PC-3 (cell line): ENCODE measurements at regions not wholly inside any gene's neighbourhood (a gene's known extent, or its start where the extent isn't known, plus 50 kb on each side); places are given as distances from the start of the nearest gene placed in this dataset.

Source experiments
- ATAC-seq: fragments of 200-7000 bp; cut with Tn5 transposase; 2 replicates; pipeline ENCODE4 v1.9.1; 2020; ENCODE audit warnings: mild to moderate bottlenecking, moderate library complexity
- BruUV-seq: library from RNA; stranded (reverse); fragments of 400-500 nt; replicated peaks from 2 replicates; lab custom pipeline; 2021; lab: Mats Ljungman, UMichigan
- CTCF ChIA-PET: fragments of 300-600 bp; sonication (Branson Sonifier 250); formaldehyde crosslinking; loops from one replicate; lab custom pipeline; 2022; ENCODE audit warnings: antibody characterized with exemption; lab: Charles Lee
- POLR2A ChIA-PET: fragments of 300-600 bp; sonication (Branson Sonifier 250); formaldehyde crosslinking; loops from one replicate; lab custom pipeline; 2022; ENCODE audit warnings: antibody characterized with exemption; ENCODE audit not compliant: unreplicated experiment; lab: Charles Lee
- DNase-seq: peaks from one replicate; pipeline ENCODE4 v3.0.0-alpha.2; 2015
- H2AFZ ChIP-seq: fragments of 300-600 bp; sonication (generic); 2 replicates; pipeline ENCODE4 v1.6.0; 2016; ENCODE audit warnings: antibody characterized with exemption, low read length
- H3F3A ChIP-seq: fragments of 300-600 bp; sonication (generic); one replicate; pipeline ENCODE4 v1.6.0; 2017; ENCODE audit warnings: antibody characterized with exemption, low read length, control low read depth, mild to moderate bottlenecking; ENCODE audit not compliant: unreplicated experiment
- H3K27ac ChIP-seq: fragments of 300-600 bp; sonication (generic); 2 replicates; pipeline ENCODE4 v1.5.1; 2016; ENCODE audit warnings: mild to moderate bottlenecking, low read length
- H3K27me3 ChIP-seq: fragments of 300-600 bp; sonication (generic); 2 replicates; pipeline ENCODE4 v1.6.1; 2016; ENCODE audit warnings: low read length, mixed read lengths
- H3K36me3 ChIP-seq: fragments of 300-600 bp; sonication (generic); 2 replicates; pipeline ENCODE4 v1.6.1; 2016; ENCODE audit warnings: low read depth, mixed run types, low read length, mixed read lengths
- H3K4me1 ChIP-seq: fragments of 300-600 bp; sonication (generic); 2 replicates; pipeline ENCODE4 v1.5.1; 2016; ENCODE audit warnings: low read length; ENCODE audit not compliant: insufficient read depth
- H3K4me2 ChIP-seq: fragments of 300-600 bp; sonication (generic); 2 replicates; pipeline ENCODE4 v1.6.0; 2016; ENCODE audit warnings: low read length
- H3K4me3 ChIP-seq: fragments of 300-600 bp; sonication (generic); 2 replicates; pipeline ENCODE4 v1.5.1; 2016; ENCODE audit warnings: mild to moderate bottlenecking, low read length, mixed read lengths
- H3K79me2 ChIP-seq: fragments of 300-600 bp; sonication (generic); 2 replicates; pipeline ENCODE4 v1.6.1; 2017; ENCODE audit warnings: low read length, mixed read lengths
- H3K9ac ChIP-seq: fragments of 300-600 bp; sonication (generic); 2 replicates; pipeline ENCODE4 v1.6.0; 2016; ENCODE audit warnings: mild to moderate bottlenecking, low read length
- H3K9me2 ChIP-seq: fragments of 300-600 bp; sonication (generic); replicated peaks from 2 replicates; pipeline ENCODE4 v1.6.1; 2016; ENCODE audit warnings: mixed run types, low read length, mixed read lengths
- H3K9me3 ChIP-seq: fragments of 300-600 bp; sonication (generic); 2 replicates; pipeline ENCODE4 v1.6.1; 2016; ENCODE audit warnings: low read length, mixed read lengths
- H4K20me1 ChIP-seq: fragments of 300-600 bp; sonication (generic); 2 replicates; pipeline ENCODE4 v1.6.1; 2016; ENCODE audit warnings: low read length, mixed read lengths
- CTCF ChIP-seq: fragments of 300-600 bp; sonication (generic); conservative IDR thresholded peaks from 2 replicates; pipeline ENCODE4 v1.5.1; 2017; ENCODE audit warnings: antibody characterized with exemption, low read depth, mild to moderate bottlenecking, low read length
- EZH2 ChIP-seq: fragments of 300-600 bp; sonication (generic); IDR thresholded peaks from one replicate; pipeline ENCODE4 v1.6.1; 2017; ENCODE audit warnings: antibody characterized with exemption, mild to moderate bottlenecking, low read length; ENCODE audit not compliant: unreplicated experiment
- EZH2phosphoT487 ChIP-seq: fragments of 300-600 bp; sonication (generic); IDR thresholded peaks from 2 replicates; pipeline ENCODE4 v1.6.1; 2018; ENCODE audit warnings: mild to moderate bottlenecking, antibody characterized with exemption, low read length, borderline replicate concordance
- intact Hi-C: fragments of 100-400 bp; cut with micrococcal nuclease; formaldehyde crosslinking; loops from 2 replicates; pipeline ENCODE4 v1.9.0; 2023

- H3K9ac ChIP-seq, result no peak overlapping the region
- no peaks in the 10 kb centered on the region for H3K36me3 ChIP-seq
- H3K27me3 ChIP-seq, result peaks cover 3% of the 10 kb centered on the region; the same call in 1 of the 2 replicates
- no peak overlapping the region for H3K27ac ChIP-seq
- no peaks in the 10 kb centered on the region for H3K79me2 ChIP-seq
- TF ChIP-seq EZH2phosphoT487 (no peak), EZH2 (no peak), CTCF (peak; percentile 80)
- intact Hi-C loops, result loop anchor here (1.0 to 5.0 kb wide), 4 partner anchors 60 to 1180 kb away; no protein-coding TSS in a partner anchor
- DNase-seq, result peak; percentile 75
- ATAC-seq, result peak; percentile 69
- H3K9me3 ChIP-seq, result no peaks in the 10 kb centered on the region
- ChIA-PET POLR2A (no interaction called here), CTCF (interaction anchor here (1.2 kb wide), 1 partner anchor 60 kb away, joined by 7 read pairs; no protein-coding TSS in a partner anchor)
- no peaks in the 10 kb centered on the region for H3K4me1 ChIP-seq
- H3K4me2 ChIP-seq, result no peak overlapping the region
- no peak overlapping the region for H2AFZ ChIP-seq
- no peak overlapping the region for H3K4me3 ChIP-seq
- H4K20me1 ChIP-seq, result no peaks in the 10 kb centered on the region
- no peaks in the 10 kb centered on the region for H3K9me2 ChIP-seq
- BruUV-seq, result no TSS peak
- no peaks in the 10 kb centered on the region for H3F3A ChIP-seq
These were observed 88.2 kb upstream of the TNIP3 start for GRCh38 chr4:121252224-121252806.

GRCh38 chr4:121248747-121249146 lies 84.6 kb upstream of the TNIP3 start:
- H3K9ac ChIP-seq, result no peak overlapping the region
- POLR2A ChIA-PET, result no interaction called here
- H3K27ac ChIP-seq, result no peak overlapping the region
- ATAC-seq, result no peak
- CTCF ChIA-PET, result no interaction called here
- H3F3A ChIP-seq, result no peaks in the 10 kb centered on the region
- no peak for DNase-seq
- intact Hi-C loops, result no loop called here
- H3K79me2 ChIP-seq, result no peaks in the 10 kb centered on the region
- H4K20me1 ChIP-seq, result no peaks in the 10 kb centered on the region
- no peak overlapping the region for H3K4me2 ChIP-seq
- no peaks in the 10 kb centered on the region for H3K9me2 ChIP-seq
- H3K4me3 ChIP-seq, result no peak overlapping the region
- H3K27me3 ChIP-seq, result peaks cover 3% of the 10 kb centered on the region; the same call in 1 of the 2 replicates
- TF ChIP-seq EZH2phosphoT487 (no peak), CTCF (no peak), EZH2 (no peak)
- no peak overlapping the region for H2AFZ ChIP-seq
- no peaks in the 10 kb centered on the region for H3K36me3 ChIP-seq
- H3K4me1 ChIP-seq, result no peaks in the 10 kb centered on the region
- H3K9me3 ChIP-seq, result no peaks in the 10 kb centered on the region
- BruUV-seq, result no TSS peak

- ATAC-seq, result no peak
- TF ChIP-seq CTCF (no peak), EZH2phosphoT487 (no peak), EZH2 (no peak)
- BruUV-seq, result no TSS peak
These were observed 82.6 kb upstream of the TNIP3 start for GRCh38 chr4:121246698-121247097.

More at GRCh38 chr4:121246698-121247097, 82.6 kb upstream of the TNIP3 start:
- Histone ChIP-seq H3K27ac (no peak overlapping the region), H3K4me1 (no peaks in the 10 kb centered on the region), H3K27me3 (peaks cover 3% of the 10 kb centered on the region; the same call in 1 of the 2 replicates), H3K79me2 (no peaks in the 10 kb centered on the region), H2AFZ (no peak overlapping the region), H3K36me3 (no peaks in the 10 kb centered on the region), H3K4me3 (no peak overlapping the region), H3K9ac (no peak overlapping the region), H3F3A (no peaks in the 10 kb centered on the region), H3K9me3 (no peaks in the 10 kb centered on the region), H4K20me1 (no peaks in the 10 kb centered on the region), H3K9me2 (no peaks in the 10 kb centered on the region), H3K4me2 (no peak overlapping the region)
- ChIA-PET CTCF (no interaction called here), POLR2A (no interaction called here)
- DNase-seq, result no peak
- intact Hi-C loops, result no loop called here
